A549 (cell line): ENCODE measurements at regions not wholly inside any gene's neighbourhood (a gene's known extent, or its start where the extent isn't known, plus 50 kb on each side); places are given as distances from the start of the nearest gene placed in this dataset.

Source experiments
- ATAC-seq, 2 experiments: fragments of 200-7000 bp in 1 of 2; fragments of >200 bp in 1 of 2; cut with Nextera tagmentation in 1 of 2; cut with Tn5 transposase in 1 of 2; 3 replicates each; pipeline versions ENCODE4 v1.8.0 to v1.9.1; 2018 to 2020; ENCODE audit warnings: mild to moderate bottlenecking in 1 of 2, moderate library complexity in 1 of 2
- CTCF ChIA-PET: fragments of 300-600 bp; sonication (Branson Sonifier 250); formaldehyde crosslinking; extraction: SDS; loops from one replicate; lab custom pipeline; 2021; ENCODE audit warnings: antibody characterized with exemption, inconsistent platforms; lab: Yijun Ruan, JAX
- POLR2A ChIA-PET: fragments of 350-600 bp; formaldehyde crosslinking; extraction: SDS; loops from one replicate; lab custom pipeline; 2021; ENCODE audit warnings: antibody characterized with exemption, inconsistent platforms; lab: Yijun Ruan, JAX
- DNase-seq, 2 experiments: peaks; one replicate each; pipeline versions ENCODE4 v3.0.0 to v3.0.0-alpha.2; 2011 to 2016; ENCODE audit warnings: low read depth in 1 of 2, low spot score in 1 of 2
- FAIRE-seq: peaks from 2 replicates; lab custom pipeline; 2011; peaks lifted over from hg19 to GRCh38; lab: Jason Lieb, UNC
- H3K27ac ChIP-seq, 2 experiments: fragments of >200 bp; sonication (Bioruptor Twin); formaldehyde crosslinking; 3 replicates each; pipeline ENCODE4 v1.5.1; 2016 to 2017
- H3K4me1 ChIP-seq: fragments of >200 bp; sonication (Bioruptor Twin); formaldehyde crosslinking; 3 replicates; pipeline ENCODE4 v1.6.1; 2016
- H3K4me2 ChIP-seq: fragments of >200 bp; sonication (Bioruptor Twin); formaldehyde crosslinking; 3 replicates; pipeline ENCODE4 v1.6.1; 2016
- H3K4me3 ChIP-seq: fragments of >200 bp; sonication (Bioruptor Twin); formaldehyde crosslinking; 3 replicates; pipeline ENCODE4 v1.5.1; 2016
- H3K9me3 ChIP-seq: fragments of >200 bp; sonication (Bioruptor Twin); formaldehyde crosslinking; 3 replicates; pipeline ENCODE4 v1.6.1; 2016
- BHLHE40 ChIP-seq: IDR thresholded peaks from 2 replicates; pipeline ENCODE4 v1.6.1; 2012; ENCODE audit warnings: low read depth, low read length, inconsistent platforms
- CEBPB ChIP-seq, 2 experiments: fragments of >200 bp in 1 of 2; sonication (Bioruptor Twin) in 1 of 2; formaldehyde crosslinking in 1 of 2; IDR thresholded peaks; 2 replicates each; pipeline ENCODE4 v1.6.1; 2012 to 2016
- CHD2 ChIP-seq: fragments of 150-350 bp; IDR thresholded peaks from 2 replicates; pipeline ENCODE4 v1.6.1; 2014; ENCODE audit warnings: low read length; ENCODE audit not compliant: partially characterized antibody
- CHD4 ChIP-seq: fragments of 200-600 bp; sonication (generic); IDR thresholded peaks from 2 replicates; pipeline ENCODE4 v1.6.1; 2016; ENCODE audit warnings: antibody characterized with exemption, mild to moderate bottlenecking, borderline replicate concordance
- EHMT2 ChIP-seq: fragments of 200-600 bp; sonication (generic); IDR thresholded peaks from 2 replicates; pipeline ENCODE4 v1.6.1; 2016; ENCODE audit warnings: antibody characterized with exemption, low read depth, mild to moderate bottlenecking, moderate library complexity
- EP300 ChIP-seq, 2 experiments: fragments of >200 bp; sonication (Bioruptor Twin); formaldehyde crosslinking; IDR thresholded peaks; 2 replicates in 1 of 2; 3 replicates in 1 of 2; pipeline ENCODE4 v1.6.1; 2016 to 2017
- ESRRA ChIP-seq: fragments of 150-350 bp; IDR thresholded peaks from 2 replicates; pipeline ENCODE4 v1.6.1; 2014; ENCODE audit warnings: mild to moderate bottlenecking, low read length, borderline replicate concordance
- FOXS1 ChIP-seq: fragments of 250-450 bp; sonication (Bioruptor Pico); IDR thresholded peaks from 2 replicates; pipeline ENCODE4 v1.5.0; 2020; ENCODE audit warnings: mild to moderate bottlenecking, moderate library complexity
- HDAC2 ChIP-seq: fragments of 200-600 bp; sonication (generic); IDR thresholded peaks from 2 replicates; pipeline ENCODE4 v1.6.1; 2016
- HOXB13 ChIP-seq: fragments of 250-450 bp; sonication (Bioruptor Pico); IDR thresholded peaks from 2 replicates; pipeline ENCODE4 v1.5.0; 2020; ENCODE audit warnings: low read depth, mild to moderate bottlenecking, moderate library complexity
- HOXB5 ChIP-seq: fragments of 250-450 bp; sonication (Bioruptor Pico); IDR thresholded peaks from 2 replicates; pipeline ENCODE4 v1.5.0; 2020; ENCODE audit warnings: mild to moderate bottlenecking, moderate library complexity
- JUN ChIP-seq, 2 experiments: fragments of >200 bp; sonication (Bioruptor Twin); formaldehyde crosslinking; IDR thresholded peaks; 2 replicates in 1 of 2; 3 replicates in 1 of 2; pipeline ENCODE4 v1.6.1; 2016 to 2017
- KDM5A ChIP-seq: fragments of 200-600 bp; sonication (generic); IDR thresholded peaks from 2 replicates; pipeline ENCODE4 v1.6.1; 2016; ENCODE audit warnings: antibody characterized with exemption, mild to moderate bottlenecking
- MAZ ChIP-seq: fragments of 150-350 bp; IDR thresholded peaks from 2 replicates; pipeline ENCODE4 v1.6.1; 2014; ENCODE audit warnings: antibody characterized with exemption, low read depth, low read length, borderline replicate concordance
- NR3C1 ChIP-seq: fragments of >200 bp; sonication (Bioruptor Twin); formaldehyde crosslinking; IDR thresholded peaks from 3 replicates; pipeline ENCODE4 v1.6.1; 2017
- PHF8 ChIP-seq: fragments of 200-600 bp; sonication (generic); IDR thresholded peaks from 2 replicates; pipeline ENCODE4 v1.6.1; 2016; ENCODE audit warnings: low read depth, mild to moderate bottlenecking, antibody characterized with exemption, moderate library complexity, borderline replicate concordance
- RFX5 ChIP-seq: fragments of 450-650 bp; IDR thresholded peaks from 2 replicates; pipeline ENCODE4 v1.7.1; 2014; ENCODE audit warnings: antibody characterized with exemption, mild to moderate bottlenecking, moderate library complexity
- RNF2 ChIP-seq: fragments of 200-600 bp; sonication (generic); IDR thresholded peaks from 2 replicates; pipeline ENCODE4 v1.6.1; 2016; ENCODE audit warnings: low read depth, mild to moderate bottlenecking, antibody characterized with exemption, moderate library complexity, borderline replicate concordance
- SMC3 ChIP-seq: fragments of >200 bp; sonication (Bioruptor Twin); formaldehyde crosslinking; IDR thresholded peaks from 3 replicates; pipeline ENCODE4 v1.6.1; 2018; ENCODE audit warnings: inconsistent platforms
- TP53 ChIP-seq: fragments of 250-450 bp; sonication (Bioruptor Pico); IDR thresholded peaks from 2 replicates; pipeline ENCODE4 v1.5.0; 2021; ENCODE audit warnings: mild to moderate bottlenecking, moderate library complexity
- ZC3H11A ChIP-seq: fragments of 450-650 bp; IDR thresholded peaks from 2 replicates; pipeline ENCODE4 v1.6.1; 2014; ENCODE audit warnings: antibody characterized with exemption, mild to moderate bottlenecking
- ZNF302 ChIP-seq: fragments of 250-450 bp; sonication (Bioruptor Pico); IDR thresholded peaks from 2 replicates; pipeline ENCODE4 v1.9.0; 2021; ENCODE audit warnings: inconsistent platforms, mild to moderate bottlenecking, moderate library complexity
- WGBS: methylation state at CpG from one replicate; pipeline ENCODE4 v1.1.6; 2017; ENCODE audit errors: missing lambda C conversion rate; 5-methylcytosine and 5-hydroxymethylcytosine counted together
- TF ChIP-seq, protein P1 (sequence below): fragments of 450-650 bp; IDR thresholded peaks from 2 replicates; pipeline ENCODE4 v1.6.1; 2014; ENCODE audit warnings: antibody characterized with exemption
- TF ChIP-seq, protein P2 (sequence below): IDR thresholded peaks from 2 replicates; pipeline ENCODE4 v1.6.1; 2012
- TF ChIP-seq, protein P3 (sequence below): fragments of >200 bp; sonication (Bioruptor Twin); formaldehyde crosslinking; IDR thresholded peaks from 3 replicates; pipeline ENCODE4 v1.6.1; 2016
- TF ChIP-seq, protein P4 (sequence below): fragments of >200 bp; sonication (Bioruptor Twin); formaldehyde crosslinking; IDR thresholded peaks from 3 replicates; pipeline ENCODE4 v1.5.1; 2016
- TF ChIP-seq, protein P5 (sequence below): IDR thresholded peaks from 2 replicates; pipeline ENCODE4 v1.6.1; 2012
- TF ChIP-seq, protein P6 (sequence below): fragments of 250-450 bp; sonication (Bioruptor Pico); IDR thresholded peaks from 2 replicates; pipeline ENCODE4 v1.5.0; 2021; ENCODE audit warnings: mild to moderate bottlenecking, moderate library complexity, borderline replicate concordance
- TF ChIP-seq, protein P7 (sequence below): IDR thresholded peaks from 2 replicates; pipeline ENCODE4 v1.6.1; 2012; ENCODE audit warnings: low read depth, borderline replicate concordance

DNA sequence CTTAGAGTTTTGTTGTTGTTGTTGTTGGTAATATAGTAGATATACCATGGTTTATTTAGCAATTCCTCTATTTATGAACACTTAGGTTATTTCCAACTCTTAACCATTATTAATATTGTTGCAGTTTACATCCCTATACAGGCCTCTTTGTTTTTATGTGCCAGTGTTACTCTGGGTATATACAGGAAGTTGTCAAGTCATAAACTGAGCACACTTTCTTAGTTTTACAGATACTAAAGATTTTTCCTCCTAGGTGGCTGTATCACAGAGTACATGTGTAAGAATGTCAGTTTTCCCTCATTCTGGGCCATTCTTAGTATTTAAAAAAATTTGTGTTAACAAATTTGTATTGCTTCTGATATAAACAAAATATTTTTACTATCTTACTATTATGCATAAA is 128.4 kb downstream of the ARL4A start:
- CTCF ChIA-PET, result no interaction called here
- Histone ChIP-seq H3K27ac (no peak overlapping the region), H3K4me2 (no peak overlapping the region), H3K9me3 (no peaks in the 10 kb centered on the region), H3K4me1 (no peaks in the 10 kb centered on the region), H3K4me3 (no peak overlapping the region)
- POLR2A ChIA-PET, result no interaction called here
- DNase-seq, result no peak
- no peak for ATAC-seq
- TF ChIP-seq BHLHE40, result no peak
- FAIRE-seq, result no peak

DNA sequence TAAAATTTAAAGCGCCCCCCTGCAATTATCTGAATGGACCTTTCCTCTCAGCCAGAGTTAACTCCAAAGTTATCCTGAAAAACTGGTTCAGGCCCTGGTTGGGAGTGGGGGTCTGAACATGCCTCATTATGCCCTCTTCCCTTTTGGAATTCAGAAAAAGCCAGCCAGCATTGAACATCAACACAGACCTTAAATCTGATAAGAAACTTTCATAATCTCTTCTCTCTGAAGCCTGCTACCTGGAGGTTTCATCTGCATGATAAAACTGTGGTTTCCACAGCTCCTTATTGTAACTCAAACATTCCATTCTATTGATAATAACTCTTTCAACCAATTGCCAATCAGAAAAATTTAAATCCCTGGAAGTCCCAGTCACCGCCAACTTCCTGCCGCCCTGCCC is 133.3 kb downstream of the ARL4A start:
- no peak for ATAC-seq
- ChIA-PET POLR2A (no interaction called here), CTCF (no interaction called here)
- H3K4me3 ChIP-seq, result no peak overlapping the region
- 85% methylated on average over 3 of the region's 3 CpGs for WGBS
- no peaks in the 10 kb centered on the region for H3K4me1 ChIP-seq
- no peak for FAIRE-seq
- TF ChIP-seq RFX5 (no peak), EP300 (IDR thresholded peaks at IDR 0.05) (no peak), ZNF302 (no peak), HOXB5 (no peak), TP53 (CRISPR knock-in tag) (no peak), ZC3H11A (no peak), CHD4 (no peak), SMC3 (no peak), MAZ (no peak), ESRRA (no peak), CHD2 (no peak), HOXB13 (CRISPR knock-in tag) (no peak), CEBPB (IDR thresholded peaks at IDR 0.05) (no peak), PHF8 (no peak)
- TF ChIP-seq, protein P1, sequence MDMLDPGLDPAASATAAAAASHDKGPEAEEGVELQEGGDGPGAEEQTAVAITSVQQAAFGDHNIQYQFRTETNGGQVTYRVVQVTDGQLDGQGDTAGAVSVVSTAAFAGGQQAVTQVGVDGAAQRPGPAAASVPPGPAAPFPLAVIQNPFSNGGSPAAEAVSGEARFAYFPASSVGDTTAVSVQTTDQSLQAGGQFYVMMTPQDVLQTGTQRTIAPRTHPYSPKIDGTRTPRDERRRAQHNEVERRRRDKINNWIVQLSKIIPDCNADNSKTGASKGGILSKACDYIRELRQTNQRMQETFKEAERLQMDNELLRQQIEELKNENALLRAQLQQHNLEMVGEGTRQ, result no peak
- TF ChIP-seq, protein P2, sequence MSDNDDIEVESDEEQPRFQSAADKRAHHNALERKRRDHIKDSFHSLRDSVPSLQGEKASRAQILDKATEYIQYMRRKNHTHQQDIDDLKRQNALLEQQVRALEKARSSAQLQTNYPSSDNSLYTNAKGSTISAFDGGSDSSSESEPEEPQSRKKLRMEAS, result no peak
- TF ChIP-seq, protein P3, sequence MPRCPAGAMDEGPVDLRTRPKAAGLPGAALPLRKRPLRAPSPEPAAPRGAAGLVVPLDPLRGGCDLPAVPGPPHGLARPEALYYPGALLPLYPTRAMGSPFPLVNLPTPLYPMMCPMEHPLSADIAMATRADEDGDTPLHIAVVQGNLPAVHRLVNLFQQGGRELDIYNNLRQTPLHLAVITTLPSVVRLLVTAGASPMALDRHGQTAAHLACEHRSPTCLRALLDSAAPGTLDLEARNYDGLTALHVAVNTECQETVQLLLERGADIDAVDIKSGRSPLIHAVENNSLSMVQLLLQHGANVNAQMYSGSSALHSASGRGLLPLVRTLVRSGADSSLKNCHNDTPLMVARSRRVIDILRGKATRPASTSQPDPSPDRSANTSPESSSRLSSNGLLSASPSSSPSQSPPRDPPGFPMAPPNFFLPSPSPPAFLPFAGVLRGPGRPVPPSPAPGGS, result no peak
- TF ChIP-seq, protein P4, sequence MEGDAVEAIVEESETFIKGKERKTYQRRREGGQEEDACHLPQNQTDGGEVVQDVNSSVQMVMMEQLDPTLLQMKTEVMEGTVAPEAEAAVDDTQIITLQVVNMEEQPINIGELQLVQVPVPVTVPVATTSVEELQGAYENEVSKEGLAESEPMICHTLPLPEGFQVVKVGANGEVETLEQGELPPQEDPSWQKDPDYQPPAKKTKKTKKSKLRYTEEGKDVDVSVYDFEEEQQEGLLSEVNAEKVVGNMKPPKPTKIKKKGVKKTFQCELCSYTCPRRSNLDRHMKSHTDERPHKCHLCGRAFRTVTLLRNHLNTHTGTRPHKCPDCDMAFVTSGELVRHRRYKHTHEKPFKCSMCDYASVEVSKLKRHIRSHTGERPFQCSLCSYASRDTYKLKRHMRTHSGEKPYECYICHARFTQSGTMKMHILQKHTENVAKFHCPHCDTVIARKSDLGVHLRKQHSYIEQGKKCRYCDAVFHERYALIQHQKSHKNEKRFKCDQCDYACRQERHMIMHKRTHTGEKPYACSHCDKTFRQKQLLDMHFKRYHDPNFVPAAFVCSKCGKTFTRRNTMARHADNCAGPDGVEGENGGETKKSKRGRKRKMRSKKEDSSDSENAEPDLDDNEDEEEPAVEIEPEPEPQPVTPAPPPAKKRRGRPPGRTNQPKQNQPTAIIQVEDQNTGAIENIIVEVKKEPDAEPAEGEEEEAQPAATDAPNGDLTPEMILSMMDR, result no peak
- H3K4me2 ChIP-seq, result no peak overlapping the region
- no peak for DNase-seq
- H3K27ac ChIP-seq, result no peak overlapping the region
- H3K9me3 ChIP-seq, result no peaks in the 10 kb centered on the region

DNA sequence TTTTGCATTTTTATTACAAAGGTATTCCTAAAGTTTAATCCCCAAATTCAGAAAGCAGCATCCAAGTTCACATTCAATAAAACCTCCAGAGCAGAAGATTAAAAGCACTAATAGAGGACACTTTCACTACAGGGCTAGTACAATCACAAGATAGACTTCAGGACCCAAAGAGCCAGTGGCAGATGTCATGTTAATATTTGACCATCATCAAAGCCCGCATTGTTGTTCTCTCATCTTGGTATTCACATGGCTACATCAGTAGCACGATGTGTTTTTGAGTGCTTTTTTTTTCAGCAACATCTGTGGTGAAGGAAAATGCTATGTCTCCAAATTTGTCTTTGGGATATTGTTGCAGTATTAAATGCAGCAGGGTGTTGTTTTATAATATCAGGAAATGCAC is 134.3 kb downstream of the ARL4A start:
- ChIA-PET POLR2A (no interaction called here), CTCF (no interaction called here)
- TF ChIP-seq, protein P5, sequence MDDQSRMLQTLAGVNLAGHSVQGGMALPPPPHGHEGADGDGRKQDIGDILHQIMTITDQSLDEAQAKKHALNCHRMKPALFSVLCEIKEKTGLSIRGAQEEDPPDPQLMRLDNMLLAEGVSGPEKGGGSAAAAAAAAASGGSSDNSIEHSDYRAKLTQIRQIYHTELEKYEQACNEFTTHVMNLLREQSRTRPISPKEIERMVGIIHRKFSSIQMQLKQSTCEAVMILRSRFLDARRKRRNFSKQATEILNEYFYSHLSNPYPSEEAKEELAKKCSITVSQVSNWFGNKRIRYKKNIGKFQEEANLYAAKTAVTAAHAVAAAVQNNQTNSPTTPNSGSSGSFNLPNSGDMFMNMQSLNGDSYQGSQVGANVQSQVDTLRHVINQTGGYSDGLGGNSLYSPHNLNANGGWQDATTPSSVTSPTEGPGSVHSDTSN, result no peak
- TF ChIP-seq, protein P6, sequence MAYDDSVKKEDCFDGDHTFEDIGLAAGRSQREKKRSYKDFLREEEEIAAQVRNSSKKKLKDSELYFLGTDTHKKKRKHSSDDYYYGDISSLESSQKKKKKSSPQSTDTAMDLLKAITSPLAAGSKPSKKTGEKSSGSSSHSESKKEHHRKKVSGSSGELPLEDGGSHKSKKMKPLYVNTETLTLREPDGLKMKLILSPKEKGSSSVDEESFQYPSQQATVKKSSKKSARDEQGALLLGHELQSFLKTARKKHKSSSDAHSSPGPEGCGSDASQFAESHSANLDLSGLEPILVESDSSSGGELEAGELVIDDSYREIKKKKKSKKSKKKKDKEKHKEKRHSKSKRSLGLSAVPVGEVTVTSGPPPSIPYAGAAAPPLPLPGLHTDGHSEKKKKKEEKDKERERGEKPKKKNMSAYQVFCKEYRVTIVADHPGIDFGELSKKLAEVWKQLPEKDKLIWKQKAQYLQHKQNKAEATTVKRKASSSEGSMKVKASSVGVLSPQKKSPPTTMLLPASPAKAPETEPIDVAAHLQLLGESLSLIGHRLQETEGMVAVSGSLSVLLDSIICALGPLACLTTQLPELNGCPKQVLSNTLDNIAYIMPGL (CRISPR knock-in tag), result no peak
- TF ChIP-seq, protein P7, sequence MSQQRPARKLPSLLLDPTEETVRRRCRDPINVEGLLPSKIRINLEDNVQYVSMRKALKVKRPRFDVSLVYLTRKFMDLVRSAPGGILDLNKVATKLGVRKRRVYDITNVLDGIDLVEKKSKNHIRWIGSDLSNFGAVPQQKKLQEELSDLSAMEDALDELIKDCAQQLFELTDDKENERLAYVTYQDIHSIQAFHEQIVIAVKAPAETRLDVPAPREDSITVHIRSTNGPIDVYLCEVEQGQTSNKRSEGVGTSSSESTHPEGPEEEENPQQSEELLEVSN, result no peak
- no peak for TF ChIP-seq FOXS1
- TF ChIP-seq EP300 (IDR thresholded peaks at IDR 0.05), result no peak
- no peak for TF ChIP-seq TP53 (CRISPR knock-in tag)
- no peak for TF ChIP-seq JUN (IDR thresholded peaks at IDR 0.05)
- no peak for TF ChIP-seq HDAC2
- no peak for TF ChIP-seq BHLHE40
- no peak for TF ChIP-seq CEBPB (IDR thresholded peaks at IDR 0.05)
- no peak for TF ChIP-seq RNF2
- no peak for TF ChIP-seq KDM5A
- no peak for TF ChIP-seq NR3C1
- no peak for TF ChIP-seq ZNF302
- TF ChIP-seq EHMT2, result no peak
- no peak for TF ChIP-seq MAZ
- no peak overlapping the region for H3K4me2 ChIP-seq
- no peak overlapping the region for H3K4me3 ChIP-seq
- WGBS, result 47% methylated on average over 2 of the region's 2 CpGs
- H3K9me3 ChIP-seq, result no peaks in the 10 kb centered on the region
- no peak for FAIRE-seq
- no peak overlapping the region for H3K27ac ChIP-seq
- no peaks in the 10 kb centered on the region for H3K4me1 ChIP-seq
- no peak for DNase-seq
- ATAC-seq, result no peak
